CD4-positive, alpha-beta T cell (primary cell): ENCODE measurements at regions not wholly inside any gene's neighbourhood (a gene's known extent, or its start where the extent isn't known, plus 50 kb on each side); places are given as distances from the start of the nearest gene placed in this dataset.

ENCODE experiments used
- ATAC-seq: fragments of 200-7000 bp; cut with Tn5 transposase; one replicate; pipeline ENCODE4 v1.10.0; 2022; ENCODE audit warnings: mild to moderate bottlenecking; ENCODE audit not compliant: poor library complexity
- CTCF ChIA-PET: fragments of 350-600 bp; sonication (Branson Sonifier 250); formaldehyde crosslinking; loops from one replicate; lab custom pipeline; 2021; ENCODE audit warnings: antibody characterized with exemption, inconsistent platforms; lab: Charles Lee
- POLR2A ChIA-PET: fragments of 350-600 bp; sonication (Branson Sonifier 250); formaldehyde crosslinking; loops from one replicate; lab custom pipeline; 2021; ENCODE audit warnings: antibody characterized with exemption, inconsistent platforms; lab: Charles Lee
- DNase-seq, 14 experiments: peaks; one replicate each; pipeline ENCODE4 v3.0.0-alpha.2; 2013 to 2020; ENCODE audit warnings: mixed read lengths in 2 of 14
- H3K27ac ChIP-seq, 2 donors: one replicate each; pipeline versions ENCODE4 v1.5.1 to v1.7.0; 2013; ENCODE audit warnings: low read length in 2 of 2, low read depth in 1 of 2, mild to moderate bottlenecking in 1 of 2
- H3K27me3 ChIP-seq, 2 experiments: 1 replicate in 1 of 2; 2 replicates in 1 of 2; pipeline versions ENCODE4 v1.6.1 to v1.7.0; 2013; ENCODE audit warnings: low read length in 2 of 2, control low read depth in 1 of 2, mild to moderate bottlenecking in 1 of 2, moderate library complexity in 1 of 2; ENCODE audit not compliant: insufficient read depth in 2 of 2, control insufficient read depth in 1 of 2
- H3K36me3 ChIP-seq: one replicate; pipeline ENCODE4 v1.6.1; 2013; ENCODE audit warnings: low read length, control low read depth; ENCODE audit not compliant: insufficient read depth
- H3K4me1 ChIP-seq: one replicate; pipeline ENCODE4 v1.6.1; 2013; ENCODE audit warnings: low read length, control low read depth; ENCODE audit not compliant: insufficient read depth
- H3K4me3 ChIP-seq: one replicate; pipeline ENCODE4 v1.5.1; 2013; ENCODE audit warnings: mild to moderate bottlenecking, low read length, moderate library complexity
- H3K9me3 ChIP-seq, 2 experiments: 1 replicate in 1 of 2; 2 replicates in 1 of 2; pipeline versions ENCODE4 v1.6.1 to v1.7.0; 2013; ENCODE audit warnings: low read length in 2 of 2, mild to moderate bottlenecking in 2 of 2, control low read depth in 1 of 2, moderate library complexity in 1 of 2; ENCODE audit not compliant: control insufficient read depth in 1 of 2, insufficient read depth in 1 of 2
- H3K27ac Mint-ChIP-seq: one replicate; pipeline ENCODE4 v1.8.0; 2020; ENCODE audit warnings: mixed read lengths
- H3K27me3 Mint-ChIP-seq: one replicate; pipeline ENCODE4 v1.8.0; 2021; ENCODE audit warnings: mixed read lengths
- H3K36me3 Mint-ChIP-seq: one replicate; pipeline ENCODE4 v1.8.0; 2021; ENCODE audit warnings: low read depth, mixed read lengths
- H3K4me1 Mint-ChIP-seq: one replicate; pipeline ENCODE4 v1.8.0; 2021; ENCODE audit warnings: low read depth, mixed read lengths
- H3K4me3 Mint-ChIP-seq: one replicate; pipeline ENCODE4 v1.8.0; 2020; ENCODE audit warnings: mild to moderate bottlenecking, mixed read lengths
- H3K9me3 Mint-ChIP-seq: one replicate; pipeline ENCODE4 v1.8.0; 2020; ENCODE audit warnings: mixed read lengths
- intact Hi-C, 2 experiments: fragments of 100-400 bp; cut with DNase I in 1 of 2; cut with micrococcal nuclease in 1 of 2; formaldehyde crosslinking; loops; one replicate each; pipeline versions ENCODE4 v1.15.1 to v1.9.0; 2023 to 2025; cut with DNase I, micrococcal nuclease
- TF ChIP-seq, protein P1 (sequence below): fragments of 200-600 bp; IDR thresholded peaks from one replicate; pipeline ENCODE4 v1.8.0; 2022; ENCODE audit warnings: antibody characterized with exemption, mild to moderate bottlenecking

DNA sequence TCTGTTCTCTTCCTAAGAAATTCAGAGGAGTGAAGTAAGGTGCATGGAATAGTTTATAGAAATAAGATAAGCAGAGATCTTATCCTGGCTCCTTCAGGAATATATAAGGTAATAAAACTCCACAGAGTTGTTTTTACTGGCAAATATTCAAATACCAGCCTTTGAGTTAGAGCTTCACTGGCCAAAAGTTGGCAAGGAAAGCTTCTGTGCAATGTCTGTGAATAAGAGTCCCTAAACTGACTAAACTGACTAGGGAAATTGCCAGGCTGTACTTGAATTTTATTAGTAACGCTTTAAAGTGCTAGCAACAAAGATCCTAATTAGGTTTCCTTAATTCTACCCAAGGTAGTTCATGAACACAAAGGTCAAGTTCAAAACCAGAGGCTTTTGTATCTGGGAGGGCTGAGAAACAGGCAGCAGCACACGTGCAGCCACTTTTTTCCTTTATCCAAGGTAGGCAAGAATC, 131.1 kb upstream of the MPDZ start:
- Mint-ChIP-seq H3K27me3 (no peaks in the 10 kb centered on the region), H3K9me3 (no peaks in the 10 kb centered on the region), H3K27ac (no peak overlapping the region), H3K4me1 (no peaks in the 10 kb centered on the region), H3K36me3 (no peaks in the 10 kb centered on the region), H3K4me3 (no peak overlapping the region)
- Histone ChIP-seq H3K9me3 (no peaks in the 10 kb centered on the region), H3K27me3 (no peaks in the 10 kb centered on the region), H3K27ac (no peak overlapping the region), H3K4me1 (no peaks in the 10 kb centered on the region), H3K4me3 (no peak overlapping the region), H3K36me3 (no peaks in the 10 kb centered on the region)
- TF ChIP-seq, protein P1, sequence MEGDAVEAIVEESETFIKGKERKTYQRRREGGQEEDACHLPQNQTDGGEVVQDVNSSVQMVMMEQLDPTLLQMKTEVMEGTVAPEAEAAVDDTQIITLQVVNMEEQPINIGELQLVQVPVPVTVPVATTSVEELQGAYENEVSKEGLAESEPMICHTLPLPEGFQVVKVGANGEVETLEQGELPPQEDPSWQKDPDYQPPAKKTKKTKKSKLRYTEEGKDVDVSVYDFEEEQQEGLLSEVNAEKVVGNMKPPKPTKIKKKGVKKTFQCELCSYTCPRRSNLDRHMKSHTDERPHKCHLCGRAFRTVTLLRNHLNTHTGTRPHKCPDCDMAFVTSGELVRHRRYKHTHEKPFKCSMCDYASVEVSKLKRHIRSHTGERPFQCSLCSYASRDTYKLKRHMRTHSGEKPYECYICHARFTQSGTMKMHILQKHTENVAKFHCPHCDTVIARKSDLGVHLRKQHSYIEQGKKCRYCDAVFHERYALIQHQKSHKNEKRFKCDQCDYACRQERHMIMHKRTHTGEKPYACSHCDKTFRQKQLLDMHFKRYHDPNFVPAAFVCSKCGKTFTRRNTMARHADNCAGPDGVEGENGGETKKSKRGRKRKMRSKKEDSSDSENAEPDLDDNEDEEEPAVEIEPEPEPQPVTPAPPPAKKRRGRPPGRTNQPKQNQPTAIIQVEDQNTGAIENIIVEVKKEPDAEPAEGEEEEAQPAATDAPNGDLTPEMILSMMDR, result no peak
- DNase-seq, result no peak
- intact Hi-C loops, result no loop called here
- ChIA-PET CTCF (no interaction called here), POLR2A (no interaction called here)
- no peak for ATAC-seq

DNA sequence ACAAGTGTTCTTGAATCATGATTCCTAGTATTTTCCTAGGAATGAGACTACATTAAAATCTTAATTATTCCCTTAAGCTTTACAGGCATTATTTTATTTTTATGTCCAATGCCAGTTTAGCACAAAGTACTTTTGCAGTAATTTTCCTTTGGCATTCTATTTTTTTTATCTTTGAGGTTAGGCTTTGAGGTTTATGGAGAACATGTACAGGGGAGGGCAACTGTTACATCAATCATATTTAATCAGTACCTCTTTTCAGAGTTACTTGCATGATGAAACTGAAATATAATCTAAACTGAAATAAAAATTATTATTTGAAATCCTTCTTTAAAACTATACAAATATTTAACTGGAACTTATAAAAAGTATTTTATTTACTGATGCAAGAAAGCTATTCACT, 118.2 kb upstream of the MPDZ start:
- ChIA-PET POLR2A (no interaction called here), CTCF (no interaction called here)
- Histone ChIP-seq H3K4me1 (no peaks in the 10 kb centered on the region), H3K9me3 (no peaks in the 10 kb centered on the region), H3K27ac (no peak overlapping the region), H3K36me3 (no peaks in the 10 kb centered on the region), H3K27me3 (no peaks in the 10 kb centered on the region), H3K4me3 (no peak overlapping the region)
- ATAC-seq, result no peak
- intact Hi-C loops, result no loop called here
- Mint-ChIP-seq H3K27me3 (no peaks in the 10 kb centered on the region), H3K4me3 (no peak overlapping the region), H3K4me1 (no peaks in the 10 kb centered on the region), H3K36me3 (no peaks in the 10 kb centered on the region), H3K9me3 (peaks cover 9% of the 10 kb centered on the region), H3K27ac (no peak overlapping the region)
- DNase-seq, result no peak
- TF ChIP-seq, protein P1, result no peak

DNA sequence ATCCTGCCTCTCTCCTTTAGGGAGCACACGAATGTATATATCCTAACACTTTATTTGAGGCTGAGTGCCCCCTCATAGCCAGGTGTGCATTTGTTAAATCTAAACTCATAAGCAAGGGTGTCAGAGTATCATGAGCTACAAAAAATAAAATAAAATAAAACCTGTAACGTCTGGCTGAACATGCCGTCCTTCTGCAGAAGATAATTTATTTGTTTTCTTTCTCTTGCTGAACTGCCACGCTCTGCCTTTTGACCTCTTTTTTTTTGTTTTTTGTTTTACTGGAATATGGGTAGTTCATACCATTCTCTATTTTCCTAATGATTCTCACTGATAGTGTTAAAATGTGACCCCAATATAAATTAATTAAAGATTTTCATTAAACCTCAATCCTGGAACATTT, 117.7 kb upstream of the MPDZ start:
- TF ChIP-seq, protein P1, result no peak
- H3K4me3 Mint-ChIP-seq, result no peak overlapping the region
- H3K4me1 ChIP-seq, result no peaks in the 10 kb centered on the region
- H3K27ac Mint-ChIP-seq, result no peak overlapping the region
- ATAC-seq (no peak), DNase-seq (no peak)
- H3K9me3 ChIP-seq, result no peaks in the 10 kb centered on the region
- POLR2A ChIA-PET, result no interaction called here
- H3K27ac ChIP-seq, result no peak overlapping the region
- CTCF ChIA-PET, result no interaction called here
- intact Hi-C loops, result no loop called here
- no peaks in the 10 kb centered on the region for H3K27me3 Mint-ChIP-seq
- H3K36me3 ChIP-seq, result no peaks in the 10 kb centered on the region
- no peaks in the 10 kb centered on the region for H3K27me3 ChIP-seq
- H3K9me3 Mint-ChIP-seq, result peaks cover 12% of the 10 kb centered on the region
- H3K36me3 Mint-ChIP-seq, result no peaks in the 10 kb centered on the region
- no peak overlapping the region for H3K4me3 ChIP-seq
- H3K4me1 Mint-ChIP-seq, result no peaks in the 10 kb centered on the region
